Activated CD4-positive, alpha-beta T cell treated with anti-CD3 and anti-CD28 coated beads, Interleukin-2, amount 50 U/mL, for 1 hour (primary cell): ENCODE measurements at regions not wholly inside any gene's neighbourhood (a gene's known extent, or its start where the extent isn't known, plus 50 kb on each side); places are given as distances from the start of the nearest gene placed in this dataset.

Experiments used
- DNase-seq: peaks from one replicate; pipeline ENCODE4 v3.0.0-alpha.2; 2020

- DNase-seq: no peak
Measured at GRCh38 chr21:19266636-19267035, 863.1 kb upstream of the TMPRSS15 start.

- no peak for DNase-seq
Measured at GRCh38 chr21:19268686-19269085, 865.1 kb upstream of the TMPRSS15 start.

DNA sequence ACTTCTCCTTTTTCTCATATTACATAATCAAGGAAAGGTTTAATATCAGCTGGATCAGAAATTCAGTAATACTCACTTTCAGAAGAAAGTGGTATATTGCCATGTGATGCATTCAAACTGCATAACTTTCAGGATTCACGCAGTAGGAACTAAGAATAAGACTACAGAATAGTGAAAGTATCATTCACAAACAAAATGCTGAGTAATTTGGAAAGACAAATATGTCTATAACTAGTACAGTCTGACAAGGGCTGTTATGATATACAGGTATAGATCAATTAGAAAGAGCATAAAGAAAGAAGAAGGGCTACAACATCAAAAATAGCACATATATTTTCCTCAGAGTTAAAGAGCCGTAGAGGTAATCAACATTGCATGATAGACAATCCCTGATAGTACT is 871.5 kb upstream of the TMPRSS15 start:
- no peak for DNase-seq

- no peak for DNase-seq
Measured at GRCh38 chr21:19276665-19277064, 873.1 kb upstream of the TMPRSS15 start.

DNA sequence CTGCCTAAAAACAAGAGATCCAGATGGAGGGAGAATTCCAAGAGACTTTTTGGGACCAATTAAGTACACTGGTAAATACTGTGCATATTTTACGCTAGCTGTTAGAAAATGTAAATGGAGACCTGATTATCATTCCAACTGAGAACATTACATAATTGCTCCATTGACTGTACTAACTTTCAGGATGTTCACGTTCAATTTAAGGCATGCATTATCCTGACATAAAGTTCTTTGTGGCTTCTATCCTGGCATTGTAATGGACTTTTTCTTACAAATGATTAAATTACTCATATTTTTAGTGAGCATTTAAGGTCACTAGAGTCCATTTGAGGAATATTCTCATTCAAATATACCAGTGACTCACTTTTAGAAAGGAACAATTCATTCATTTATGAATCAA is 883.3 kb upstream of the TMPRSS15 start:
- DNase-seq: no peak

DNA sequence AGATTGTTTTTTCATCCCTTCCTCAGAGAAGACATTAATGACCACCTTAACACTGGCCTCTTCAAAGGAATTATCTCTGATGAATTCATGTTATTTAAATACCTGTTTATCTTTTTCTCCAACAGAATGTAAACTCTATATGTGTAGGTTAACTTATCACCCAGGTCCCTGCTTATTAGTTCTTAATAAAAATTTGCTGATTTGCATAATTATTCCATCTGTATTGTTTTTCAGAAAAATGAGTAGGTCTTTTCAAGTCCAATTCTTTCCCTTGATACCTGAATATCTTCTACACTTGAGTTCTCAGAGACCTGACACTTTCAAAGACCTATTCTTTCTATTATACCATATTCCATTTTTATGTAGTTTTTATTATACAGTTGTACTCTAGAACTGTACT is 886.7 kb upstream of the TMPRSS15 start:
- DNase-seq: no peak

- DNase-seq: no peak
Measured at GRCh38 chr21:19320291-19320690, 916.7 kb upstream of the TMPRSS15 start.

DNA sequence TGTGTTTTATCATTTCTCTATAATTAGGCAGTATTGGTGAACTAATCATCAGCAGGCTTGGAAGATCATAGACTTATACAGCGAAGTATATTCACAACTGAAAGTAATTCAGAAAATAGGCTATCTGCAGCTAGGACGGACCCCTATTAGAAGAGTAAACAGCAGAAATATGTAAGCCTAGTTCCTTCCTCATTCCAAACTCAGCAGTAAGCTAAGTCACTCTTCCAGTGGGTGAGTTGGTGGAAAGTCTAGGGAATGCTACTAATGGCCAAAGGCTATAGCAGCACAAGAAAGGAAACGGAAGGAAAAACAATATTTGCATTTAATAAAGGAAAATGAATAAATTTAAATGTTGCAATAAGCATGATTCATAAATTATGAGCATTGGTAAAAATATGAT is 918.1 kb upstream of the TMPRSS15 start:
- no peak for DNase-seq

DNA sequence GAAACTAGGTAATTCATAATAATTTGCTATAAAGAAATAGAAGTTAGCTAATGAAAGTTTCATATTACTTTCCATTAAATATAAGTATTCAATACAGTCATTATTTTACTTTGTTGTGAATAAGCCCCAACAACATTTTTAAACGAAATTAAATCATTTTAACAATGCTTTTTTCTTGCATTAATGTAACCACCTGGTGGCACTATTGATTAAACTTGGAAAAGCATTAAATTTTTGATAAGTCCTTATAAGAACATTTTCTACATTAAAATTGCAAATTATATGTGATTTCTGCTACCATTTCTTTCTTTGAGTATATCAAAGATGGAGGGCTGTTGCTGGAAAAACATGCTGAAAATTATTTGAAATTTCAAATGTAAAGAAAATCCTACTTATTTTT is 918.8 kb upstream of the TMPRSS15 start:
- no peak for DNase-seq

- DNase-seq: no peak
Measured at GRCh38 chr21:19326531-19327319, 923.1 kb upstream of the TMPRSS15 start.

DNA sequence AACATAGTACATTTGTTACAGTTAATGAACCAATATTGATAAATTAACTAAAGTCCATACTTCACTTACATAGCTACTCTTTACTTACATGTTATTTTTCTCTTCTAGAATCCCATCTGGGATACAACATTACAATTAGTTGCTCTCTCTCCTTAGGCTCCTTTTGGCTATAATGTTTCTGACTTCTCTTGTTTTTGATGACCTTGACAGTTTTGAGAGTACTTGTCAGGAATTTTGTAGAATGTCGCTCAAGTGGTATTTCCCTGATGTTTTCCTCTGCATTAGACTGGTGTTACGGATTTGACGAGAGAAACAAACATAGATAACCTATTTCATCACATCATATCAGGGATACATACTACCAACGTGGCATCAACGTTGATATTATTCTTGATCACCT is 925.4 kb upstream of the TMPRSS15 start:
- no peak for DNase-seq

DNA sequence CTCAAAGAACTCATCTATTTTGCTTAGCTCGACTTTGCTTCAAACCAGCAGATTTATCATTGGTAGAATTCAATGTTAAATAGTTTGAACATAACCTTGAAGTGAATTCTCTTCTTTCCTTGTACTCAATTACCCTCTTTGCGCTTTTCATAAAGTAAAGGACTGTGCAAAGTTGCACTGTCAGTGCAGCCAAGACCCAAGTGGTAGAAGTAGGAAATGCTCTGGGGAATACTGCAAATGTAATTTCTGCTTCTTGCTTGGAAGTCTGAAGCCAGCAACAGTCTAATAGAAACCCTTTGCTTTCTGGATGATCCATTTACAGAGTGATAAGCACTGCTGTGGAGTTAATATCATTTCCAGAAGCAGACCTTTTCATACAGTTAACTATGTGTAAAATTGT is 936.7 kb upstream of the TMPRSS15 start:
- no peak for DNase-seq

DNA sequence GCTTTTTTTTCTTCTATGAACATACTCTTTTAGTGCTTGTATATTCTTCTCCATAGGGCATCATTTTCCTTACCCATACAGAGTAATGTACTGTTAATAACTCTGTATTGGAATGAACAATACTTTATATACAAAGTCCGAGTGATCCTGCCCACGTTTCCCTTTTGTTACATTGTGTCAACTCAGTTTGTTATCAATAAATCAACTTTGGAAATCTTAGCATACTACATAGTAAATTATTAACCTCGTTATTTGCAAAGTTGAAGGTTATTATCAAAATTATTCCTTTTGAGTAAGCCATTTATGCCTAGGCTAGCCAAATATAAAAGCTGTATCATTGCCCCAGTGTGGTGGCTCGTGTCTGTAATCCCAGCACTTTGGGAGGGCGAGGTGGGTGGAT is 937.4 kb upstream of the TMPRSS15 start:
- DNase-seq: no peak

DNA sequence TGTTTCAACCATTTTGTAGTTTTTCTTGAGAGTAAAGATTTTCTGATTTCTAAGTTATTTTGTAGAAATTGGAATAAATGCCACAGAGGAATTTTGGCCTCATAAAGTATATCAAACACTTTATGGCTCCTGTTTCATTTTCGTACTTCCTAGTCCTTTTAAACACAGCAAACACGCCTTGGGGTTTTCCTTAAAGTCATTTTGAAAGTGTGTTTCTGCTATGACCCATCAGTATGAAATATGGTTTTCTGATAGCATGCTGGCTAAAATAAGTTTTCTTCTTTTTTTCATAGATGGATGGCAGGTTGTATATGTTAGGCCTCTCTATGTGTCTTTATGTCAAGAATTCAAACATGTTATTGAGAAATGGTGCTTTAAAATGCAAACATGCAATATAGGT is 940.1 kb upstream of the TMPRSS15 start:
- no peak for DNase-seq

DNA sequence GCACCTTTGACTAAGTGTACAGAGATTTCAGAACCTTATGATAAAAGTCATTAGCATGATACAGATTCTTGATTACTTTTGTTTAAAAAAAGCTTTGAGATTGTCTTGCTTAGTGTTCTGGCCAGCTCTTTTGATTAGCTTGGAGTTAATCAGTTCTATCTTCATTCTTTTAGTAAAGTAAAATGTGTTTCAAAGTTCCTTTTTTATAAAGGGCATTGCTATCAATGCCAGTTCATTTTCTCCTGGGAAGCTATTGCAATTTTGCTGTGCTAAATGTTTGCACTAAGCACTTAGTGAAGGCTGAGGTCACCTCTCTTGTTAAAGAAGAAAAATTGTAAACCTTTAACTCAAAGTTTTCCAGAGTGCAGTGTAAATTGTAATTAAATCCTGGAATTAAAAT is 946.7 kb upstream of the TMPRSS15 start:
- DNase-seq: no peak

GRCh38 chr21:19353256-19353655 is 949.7 kb upstream of the TMPRSS15 start:
- no peak for DNase-seq

- no peak for DNase-seq
Measured at GRCh38 chr21:19368944-19369343, 965.4 kb upstream of the TMPRSS15 start.

DNA sequence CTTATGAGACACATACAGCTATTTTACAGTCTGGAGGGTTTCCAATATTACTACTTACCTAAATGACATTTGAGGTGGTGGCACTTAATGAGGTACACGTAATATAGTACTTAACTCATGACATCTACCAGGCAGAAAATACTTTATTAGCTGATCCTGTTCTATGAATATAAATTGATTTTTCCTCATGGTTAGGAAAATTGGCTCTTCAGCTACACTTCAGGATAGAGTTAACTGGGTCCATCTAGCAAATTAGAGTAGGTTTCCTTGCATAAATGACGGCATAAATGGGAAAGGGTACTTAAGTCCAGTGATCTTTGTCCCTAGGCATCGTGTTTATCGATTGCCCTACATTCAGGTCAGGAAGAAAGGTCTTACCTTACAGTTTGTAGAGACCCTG is 988.8 kb upstream of the TMPRSS15 start:
- no peak for DNase-seq

DNA sequence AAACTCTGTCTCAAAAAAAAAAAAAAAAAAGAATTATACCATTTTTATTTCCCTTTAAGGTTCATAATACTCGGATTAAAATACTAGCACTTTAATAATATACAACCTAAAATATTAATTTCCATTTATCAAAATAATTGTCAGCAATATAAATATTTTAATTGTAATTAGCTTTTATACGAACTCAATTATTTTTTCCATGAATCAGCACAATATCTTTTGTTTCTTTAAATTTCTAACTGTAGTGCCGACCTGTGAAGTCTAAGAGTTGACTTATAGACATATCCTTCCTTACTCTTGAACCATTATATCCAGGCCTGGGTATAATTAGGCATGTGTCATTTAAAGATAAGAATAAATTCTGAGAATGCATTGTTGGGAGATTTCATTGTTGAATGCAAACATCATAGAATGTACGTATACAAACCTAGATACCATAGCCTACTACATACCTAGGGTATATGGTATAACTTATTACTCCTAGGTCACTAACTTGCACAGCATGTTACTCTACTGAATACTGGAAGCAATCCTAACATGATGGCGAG is 996.7 kb upstream of the TMPRSS15 start:
- DNase-seq: no peak

GRCh38 chr21:19402870-19403269 is 999.3 kb upstream of the TMPRSS15 start:
- DNase-seq: no peak

DNA sequence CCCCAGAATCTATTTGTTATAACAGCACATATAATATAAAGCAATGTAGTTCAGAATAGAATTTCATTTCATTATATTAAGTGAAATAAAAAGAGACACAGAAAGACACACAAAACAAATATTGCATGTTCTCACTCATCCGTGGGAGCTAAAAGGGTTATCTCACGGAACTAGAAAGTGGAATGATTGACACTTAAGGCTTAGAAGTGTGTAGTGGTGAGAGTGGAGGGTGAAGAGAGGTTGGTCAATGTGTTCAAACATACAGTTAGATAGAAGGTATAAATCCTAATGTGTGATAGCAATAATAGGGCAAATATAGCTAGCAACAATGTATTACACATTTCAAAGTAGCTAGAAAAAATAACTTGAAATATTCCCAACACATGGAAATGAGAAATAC is 1001.7 kb upstream of the TMPRSS15 start:
- no peak for DNase-seq

DNA sequence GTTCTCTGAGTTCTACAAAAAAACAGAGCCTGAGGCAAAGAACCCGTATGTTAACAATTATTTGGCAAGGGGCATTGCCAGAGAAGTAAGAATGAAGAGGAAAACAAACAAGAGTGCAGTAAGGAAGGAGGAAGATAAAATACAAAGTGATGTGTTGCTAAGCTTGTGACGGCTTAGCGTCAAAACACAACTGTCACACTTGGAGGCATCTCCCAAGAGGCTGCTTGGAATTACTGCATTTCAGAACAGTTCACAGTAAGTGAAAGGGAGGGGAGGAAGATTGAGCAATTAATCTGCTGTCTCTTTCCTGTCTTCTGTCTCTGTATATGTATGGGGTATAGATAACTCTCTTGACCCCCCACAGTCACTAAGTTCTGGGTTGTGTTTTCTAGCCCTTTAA is 1017.0 kb upstream of the TMPRSS15 start:
- no peak for DNase-seq

DNA sequence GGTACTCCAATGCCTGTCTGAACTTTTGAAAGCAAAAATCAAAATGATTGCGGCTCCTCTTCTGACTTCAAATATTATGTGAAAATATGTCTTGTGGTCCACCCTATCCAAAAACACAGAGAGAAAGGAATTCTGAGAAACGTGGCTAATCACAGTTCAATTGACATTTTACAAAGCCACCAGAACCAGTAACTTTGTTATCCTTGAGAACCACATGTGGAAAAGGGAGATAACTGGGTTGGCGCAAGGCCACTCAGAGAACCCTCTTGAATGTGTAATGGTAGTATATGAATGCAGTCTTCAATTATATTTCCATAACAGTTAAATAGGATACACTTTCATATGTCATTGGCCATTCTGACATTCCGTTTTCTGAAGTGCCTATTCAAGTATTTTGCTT is 1030.0 kb upstream of the TMPRSS15 start:
- no peak for DNase-seq

DNA sequence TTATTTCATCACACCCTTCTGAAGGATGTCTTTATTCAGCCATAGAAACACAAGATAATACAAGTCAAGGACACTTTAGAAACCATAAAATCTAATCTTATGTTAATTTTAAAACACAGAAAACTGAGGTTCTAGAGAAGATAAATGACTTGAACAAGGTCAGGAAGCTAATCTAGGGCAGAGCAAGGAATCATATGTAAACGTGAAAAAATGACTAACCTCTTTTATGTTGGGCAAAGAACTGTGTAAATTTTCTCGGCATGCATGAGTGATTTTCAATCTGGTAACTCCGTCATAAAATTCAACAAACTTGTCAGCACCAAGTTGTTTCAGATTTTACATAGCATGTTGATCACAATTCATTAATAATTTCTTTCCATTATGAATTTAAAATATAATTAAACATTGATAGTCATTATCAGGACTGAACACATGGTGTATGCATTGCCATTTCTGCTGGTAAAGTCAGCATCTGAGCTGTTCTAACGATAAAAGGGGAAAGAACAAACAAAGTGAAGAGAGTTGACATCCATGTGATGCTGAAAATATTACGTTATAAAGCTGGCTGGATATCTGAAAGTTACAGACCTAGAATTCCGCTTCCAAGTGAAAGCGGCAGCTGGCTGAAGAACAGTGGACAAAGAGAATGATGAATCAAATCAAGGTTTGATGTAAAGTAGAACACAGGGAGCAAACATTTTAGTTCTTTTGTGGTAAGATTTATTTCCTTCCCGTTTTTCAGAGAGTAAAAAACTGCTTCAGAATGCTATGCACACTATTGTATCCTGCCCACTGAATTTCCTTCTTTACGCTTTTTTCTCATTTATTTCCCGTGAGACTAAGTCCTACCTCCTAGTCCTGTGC is 1037.4 kb upstream of the TMPRSS15 start:
- no peak for DNase-seq
